ENCODE measurements at regions not wholly inside any gene's neighbourhood (a gene's known extent, or its start where the extent isn't known, plus 50 kb on each side); places are given as distances from the start of the nearest gene placed in this dataset.

DNA sequence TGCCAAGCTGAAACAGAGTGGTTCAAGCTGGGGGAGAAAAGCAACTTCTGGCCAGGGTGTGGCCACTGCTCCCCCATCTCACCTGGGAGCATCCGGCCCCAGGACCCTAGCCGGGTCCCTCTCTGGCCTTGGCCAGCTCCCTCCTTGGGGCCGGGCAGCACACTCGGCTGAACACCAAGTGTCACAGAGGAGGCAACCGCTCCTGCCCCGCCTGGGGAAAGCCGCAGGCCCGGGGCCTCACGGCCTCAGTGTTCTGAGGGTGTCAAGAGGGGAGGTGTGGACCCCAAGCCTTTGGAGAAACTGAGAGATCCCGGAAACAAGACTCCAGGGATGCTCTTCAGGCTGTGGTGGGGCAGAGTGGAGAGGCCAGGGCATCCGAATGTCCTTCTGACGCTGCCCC lies 88.4 kb downstream of the ENGASE start:
- ATAC-seq (ENCODE audit: low read depth in 2 of 2) (no peak), DNase-seq (no peak)
- no peak overlapping the region for H3K27ac ChIP-seq (ENCODE audit: insufficient read depth, low read length, poor library complexity, severe bottlenecking)
- H3K36me3 ChIP-seq (ENCODE audit: control insufficient read depth, insufficient read depth, low read length) = no peaks in the 10 kb centered on the region
- Mint-ChIP-seq H3K9me3 (no peaks in the 10 kb centered on the region), H3K27ac (no peak overlapping the region), H3K27me3 (peaks cover 6% of the 10 kb centered on the region), H3K4me1 (peaks cover 0 to 10% (median 0%) of the 10 kb centered on the region in 4 donors), H3K4me3 (no peak overlapping the region), H3K36me3 (no peaks in the 10 kb centered on the region)
- no peaks in the 10 kb centered on the region for H3K9me3 ChIP-seq (ENCODE audit: control insufficient read depth in 2 of 2, low read length in 2 of 2)
- no peak overlapping the region for H3K4me3 ChIP-seq (ENCODE audit: low read depth, low read length)
- no peaks in the 10 kb centered on the region for H3K4me1 ChIP-seq (ENCODE audit: control insufficient read depth, insufficient read depth, low read length, poor library complexity, severe bottlenecking)
- H3K27me3 ChIP-seq (ENCODE audit: control insufficient read depth, insufficient read depth, low read length) = no peaks in the 10 kb centered on the region

DNA sequence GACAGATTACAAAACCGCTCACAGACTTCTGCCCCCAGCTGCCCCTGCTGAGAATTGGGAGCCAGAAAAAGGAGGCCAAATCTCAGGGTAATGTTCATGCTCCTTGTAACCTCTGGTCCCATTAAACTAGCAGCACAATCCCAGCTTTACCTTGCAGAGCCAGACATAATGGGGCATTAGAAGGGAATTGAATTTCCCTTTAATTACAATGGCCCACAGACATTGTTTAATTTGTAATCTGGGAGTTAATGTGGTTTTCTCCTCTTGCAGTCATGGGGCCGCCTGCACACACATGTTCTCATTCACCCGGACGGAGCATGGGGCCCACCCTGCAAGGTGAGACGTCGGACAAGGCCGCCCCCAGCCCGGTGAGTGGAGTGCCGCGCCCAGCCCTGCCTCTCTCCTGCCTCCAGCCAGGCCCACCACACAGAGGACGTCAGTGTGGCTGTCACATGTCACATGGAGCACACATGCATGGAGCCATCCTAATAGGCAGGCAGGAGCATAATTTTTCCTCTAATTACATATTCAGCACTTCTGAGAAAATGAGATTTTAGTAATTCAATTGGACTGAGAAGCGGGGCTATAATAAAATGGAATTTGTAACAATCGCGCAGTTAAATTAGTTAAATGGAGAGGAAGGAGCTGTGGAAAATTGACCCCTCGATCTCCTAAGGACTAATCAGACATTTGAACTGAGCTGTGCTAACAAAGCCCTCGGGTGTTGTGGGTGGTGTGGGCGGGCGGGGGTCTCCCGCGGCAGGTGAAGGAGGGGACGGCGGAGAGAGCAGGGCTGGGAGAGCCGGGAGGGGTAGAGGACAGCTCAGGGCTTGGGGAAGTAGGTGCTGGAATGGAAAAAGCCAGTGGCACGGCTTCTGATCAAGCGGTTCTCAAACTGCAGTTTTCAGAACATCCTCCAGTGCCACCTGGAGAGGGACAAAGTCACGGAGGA lies 87.7 kb downstream of the ENGASE start:
- DNase-seq (no peak), ATAC-seq (ENCODE audit: low read depth in 2 of 2) (no peak)
- H3K9me3 ChIP-seq (ENCODE audit: control insufficient read depth in 2 of 2, low read length in 2 of 2) = no peaks in the 10 kb centered on the region
- H3K4me3 ChIP-seq (ENCODE audit: low read depth, low read length) = no peak overlapping the region
- no peaks in the 10 kb centered on the region for H3K4me1 ChIP-seq (ENCODE audit: control insufficient read depth, insufficient read depth, low read length, poor library complexity, severe bottlenecking)
- Mint-ChIP-seq H3K27ac (no peak overlapping the region), H3K36me3 (no peaks in the 10 kb centered on the region), H3K27me3 (peaks cover 4% of the 10 kb centered on the region), H3K4me3 (no peak overlapping the region), H3K4me1 (peaks cover 0 to 10% (median 0%) of the 10 kb centered on the region in 4 donors), H3K9me3 (no peaks in the 10 kb centered on the region)
- no peaks in the 10 kb centered on the region for H3K27me3 ChIP-seq (ENCODE audit: control insufficient read depth, insufficient read depth, low read length)
- no peak overlapping the region for H3K27ac ChIP-seq (ENCODE audit: insufficient read depth, low read length, poor library complexity, severe bottlenecking)
- no peaks in the 10 kb centered on the region for H3K36me3 ChIP-seq (ENCODE audit: control insufficient read depth, insufficient read depth, low read length)

DNA sequence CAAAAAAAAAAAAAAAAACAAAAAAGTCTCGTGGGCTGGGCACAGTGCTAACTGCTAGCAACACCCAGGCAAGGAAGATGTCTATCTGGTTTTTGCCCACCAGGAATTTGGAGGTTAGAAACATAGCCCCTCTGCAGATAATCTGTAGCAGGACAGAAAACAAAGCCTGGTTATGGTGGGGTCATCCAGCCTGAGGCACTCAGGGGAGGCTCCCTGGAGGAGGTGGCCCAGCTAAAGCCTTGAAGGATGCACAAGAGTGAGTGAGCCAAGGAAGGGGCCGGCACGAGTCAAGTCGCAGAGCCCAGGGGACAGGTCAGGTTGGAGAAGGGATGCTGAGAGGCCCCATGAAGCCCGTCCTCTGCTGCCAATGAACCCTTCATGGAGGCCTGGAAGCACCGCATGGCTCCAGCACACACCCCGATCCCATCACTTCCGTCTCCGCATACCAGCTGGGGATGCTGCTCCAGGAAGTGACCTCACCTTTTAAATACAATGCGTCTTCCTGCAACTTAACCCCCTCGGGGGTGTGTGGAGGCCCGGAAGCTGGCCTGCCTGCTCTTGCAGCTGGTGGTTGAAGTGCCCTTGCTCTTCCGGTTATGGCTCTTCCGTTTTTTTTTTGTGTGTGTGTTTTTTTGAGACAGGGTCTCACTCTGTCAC lies 86.5 kb downstream of the ENGASE start:
- Histone ChIP-seq H3K4me1 (ENCODE audit: control insufficient read depth, insufficient read depth, low read length, poor library complexity, severe bottlenecking) (no peaks in the 10 kb centered on the region), H3K27ac (ENCODE audit: insufficient read depth, low read length, poor library complexity, severe bottlenecking) (no peak overlapping the region), H3K4me3 (ENCODE audit: low read depth, low read length) (no peak overlapping the region), H3K36me3 (ENCODE audit: control insufficient read depth, insufficient read depth, low read length) (no peaks in the 10 kb centered on the region), H3K27me3 (ENCODE audit: control insufficient read depth, insufficient read depth, low read length) (no peaks in the 10 kb centered on the region), H3K9me3 (ENCODE audit: control insufficient read depth in 2 of 2, low read length in 2 of 2) (no peaks in the 10 kb centered on the region)
- Mint-ChIP-seq H3K36me3 (no peaks in the 10 kb centered on the region), H3K27me3 (no peaks in the 10 kb centered on the region), H3K4me1 (peaks cover 0 to 10% (median 0%) of the 10 kb centered on the region in 4 donors), H3K9me3 (no peaks in the 10 kb centered on the region), H3K4me3 (peak overlapping the region in 1 of 4 donors; percentile 38), H3K27ac (peak overlapping the region in 2 of 3 donors; percentile 47 to 86)
- ATAC-seq (ENCODE audit: low read depth in 2 of 2) = peak; percentile 50 to 80
- DNase-seq = peak in 2 of 3 donors; percentile 28 to 80

DNA sequence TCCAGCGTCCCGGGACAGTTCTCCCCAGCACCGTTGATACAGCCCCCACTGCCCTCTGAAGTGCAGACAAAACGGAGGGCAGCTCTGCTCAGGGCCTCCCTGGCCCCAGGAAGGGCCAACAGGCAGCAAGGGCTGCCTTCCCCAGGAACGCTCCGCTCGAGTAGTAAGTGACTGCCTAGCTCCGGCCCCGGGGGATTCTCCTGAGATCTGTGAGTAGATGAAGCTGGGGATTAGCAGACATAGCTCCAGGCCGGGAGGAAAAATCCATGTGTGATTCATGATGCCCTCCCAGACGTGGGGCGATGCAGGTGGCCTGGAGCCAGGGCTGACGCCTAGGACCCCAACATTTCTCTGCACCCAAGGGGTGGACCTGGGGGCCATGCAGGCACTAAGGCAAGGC lies 85.3 kb downstream of the ENGASE start:
- Mint-ChIP-seq H3K4me3 (no peak overlapping the region), H3K4me1 (peaks cover 0 to 10% (median 0%) of the 10 kb centered on the region in 4 donors), H3K27me3 (no peaks in the 10 kb centered on the region), H3K27ac (peak overlapping the region in 1 of 3 donors; percentile 21), H3K9me3 (no peaks in the 10 kb centered on the region), H3K36me3 (no peaks in the 10 kb centered on the region)
- no peaks in the 10 kb centered on the region for H3K27me3 ChIP-seq (ENCODE audit: control insufficient read depth, insufficient read depth, low read length)
- no peaks in the 10 kb centered on the region for H3K9me3 ChIP-seq (ENCODE audit: control insufficient read depth in 2 of 2, low read length in 2 of 2)
- no peak for DNase-seq
- no peak overlapping the region for H3K4me3 ChIP-seq (ENCODE audit: low read depth, low read length)
- ATAC-seq (ENCODE audit: low read depth in 2 of 2) = no peak
- H3K36me3 ChIP-seq (ENCODE audit: control insufficient read depth, insufficient read depth, low read length) = no peaks in the 10 kb centered on the region
- no peak overlapping the region for H3K27ac ChIP-seq (ENCODE audit: insufficient read depth, low read length, poor library complexity, severe bottlenecking)
- no peaks in the 10 kb centered on the region for H3K4me1 ChIP-seq (ENCODE audit: control insufficient read depth, insufficient read depth, low read length, poor library complexity, severe bottlenecking)

DNA sequence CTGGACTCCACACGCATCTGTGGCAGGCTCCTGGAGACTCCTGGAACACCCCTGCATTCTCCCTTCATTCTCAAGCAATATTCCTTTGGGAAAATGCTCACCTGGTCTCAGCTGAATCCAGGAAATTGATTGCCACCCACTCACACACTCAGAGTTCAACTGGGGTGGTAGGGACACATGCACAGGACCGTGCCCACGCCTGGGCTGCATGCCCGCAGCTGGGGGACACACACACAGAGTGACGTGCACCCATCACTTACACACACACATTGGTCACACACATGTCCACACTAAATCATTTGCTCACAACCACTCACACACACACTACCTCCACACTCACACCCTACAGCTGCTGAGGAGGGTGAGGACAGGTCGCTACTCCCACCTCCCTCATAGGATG lies 84.8 kb downstream of the ENGASE start:
- no peaks in the 10 kb centered on the region for H3K9me3 Mint-ChIP-seq

DNA sequence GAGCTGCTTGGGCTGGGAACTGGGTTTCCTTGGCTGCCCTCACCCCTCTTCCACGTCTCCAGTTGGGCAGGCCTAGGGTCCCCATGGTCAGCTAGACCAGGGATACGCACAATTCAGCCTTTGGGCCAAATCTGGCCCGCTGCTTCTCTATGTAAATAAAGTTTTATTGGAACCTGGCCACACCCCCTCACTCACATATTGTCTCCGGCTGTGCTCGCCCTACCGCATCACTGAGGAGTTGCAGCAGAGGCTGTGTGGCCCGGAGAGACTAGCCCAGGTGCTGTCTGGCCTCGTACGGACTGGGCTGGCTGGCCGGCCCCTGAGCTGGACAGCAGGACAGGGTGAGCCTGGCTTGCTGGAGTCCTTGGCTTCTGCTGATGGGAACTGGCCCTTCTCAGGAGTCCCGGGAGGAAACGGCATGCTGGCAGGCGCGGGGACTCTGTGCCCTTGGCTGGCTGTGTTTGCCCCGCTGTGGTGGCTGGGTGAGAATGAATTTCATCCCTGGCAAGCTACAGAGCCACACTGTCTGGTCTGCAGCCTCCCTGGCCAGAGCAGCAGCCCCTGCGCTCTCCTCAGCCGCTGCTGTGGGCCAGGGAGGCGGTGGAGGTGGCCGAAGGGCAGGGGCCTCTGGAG lies 82.0 kb downstream of the ENGASE start:
- H3K36me3 Mint-ChIP-seq = no peaks in the 10 kb centered on the region
- no peak overlapping the region for H3K27ac Mint-ChIP-seq
- Histone ChIP-seq H3K27me3 (ENCODE audit: control insufficient read depth, insufficient read depth, low read length) (no peaks in the 10 kb centered on the region), H3K36me3 (ENCODE audit: control insufficient read depth, insufficient read depth, low read length) (no peaks in the 10 kb centered on the region), H3K4me1 (ENCODE audit: control insufficient read depth, insufficient read depth, low read length, poor library complexity, severe bottlenecking) (no peaks in the 10 kb centered on the region), H3K9me3 (ENCODE audit: control insufficient read depth in 2 of 2, low read length in 2 of 2) (no peaks in the 10 kb centered on the region), H3K27ac (ENCODE audit: insufficient read depth, low read length, poor library complexity, severe bottlenecking) (no peak overlapping the region), H3K4me3 (ENCODE audit: low read depth, low read length) (no peak overlapping the region)
- no peak for DNase-seq
- H3K4me1 Mint-ChIP-seq = peaks cover 0 to 10% (median 0%) of the 10 kb centered on the region in 4 donors
- H3K4me3 Mint-ChIP-seq = no peak overlapping the region
- H3K9me3 Mint-ChIP-seq = no peaks in the 10 kb centered on the region
- no peaks in the 10 kb centered on the region for H3K27me3 Mint-ChIP-seq
- ATAC-seq (ENCODE audit: low read depth in 2 of 2) = no peak

More for the DNA sequence above, 84.8 kb downstream of the ENGASE start:
- Histone ChIP-seq H3K9me3 (ENCODE audit: control insufficient read depth in 2 of 2, low read length in 2 of 2) (no peaks in the 10 kb centered on the region), H3K27me3 (ENCODE audit: control insufficient read depth, insufficient read depth, low read length) (no peaks in the 10 kb centered on the region), H3K4me1 (ENCODE audit: control insufficient read depth, insufficient read depth, low read length, poor library complexity, severe bottlenecking) (no peaks in the 10 kb centered on the region), H3K27ac (ENCODE audit: insufficient read depth, low read length, poor library complexity, severe bottlenecking) (no peak overlapping the region), H3K4me3 (ENCODE audit: low read depth, low read length) (no peak overlapping the region), H3K36me3 (ENCODE audit: control insufficient read depth, insufficient read depth, low read length) (no peaks in the 10 kb centered on the region)
- Mint-ChIP-seq H3K36me3 (no peaks in the 10 kb centered on the region), H3K27me3 (no peaks in the 10 kb centered on the region), H3K27ac (peak overlapping the region in 1 of 3 donors; percentile 21), H3K4me3 (no peak overlapping the region), H3K4me1 (peaks cover 0 to 10% (median 0%) of the 10 kb centered on the region in 4 donors)
- DNase-seq (no peak), ATAC-seq (ENCODE audit: low read depth in 2 of 2) (peak in 1 of 2 donors; percentile 13)

DNA sequence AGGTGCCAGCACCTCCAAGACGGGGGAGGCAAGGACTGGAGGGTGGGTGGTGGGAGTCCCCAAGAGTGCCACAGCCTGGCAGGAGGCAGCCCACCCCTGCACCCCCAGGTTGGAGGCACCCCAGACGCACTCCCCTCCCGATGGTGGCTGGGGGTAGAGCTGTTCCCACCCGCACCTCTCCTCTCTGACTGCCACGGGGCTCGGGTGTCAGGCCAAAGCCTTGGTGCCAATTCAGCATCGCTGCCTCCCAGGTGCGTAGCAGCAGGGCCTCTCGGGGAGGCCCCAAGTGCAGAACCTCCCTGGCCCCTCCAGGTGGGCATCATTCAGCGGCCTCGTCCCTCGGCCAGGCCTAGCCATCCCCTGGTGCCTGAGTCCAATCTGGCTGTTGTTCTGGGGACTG lies 81.1 kb downstream of the ENGASE start:
- DNase-seq (no peak), ATAC-seq (ENCODE audit: low read depth in 2 of 2) (no peak)
- Histone ChIP-seq H3K36me3 (ENCODE audit: control insufficient read depth, insufficient read depth, low read length) (no peaks in the 10 kb centered on the region), H3K4me3 (ENCODE audit: low read depth, low read length) (no peak overlapping the region), H3K4me1 (ENCODE audit: control insufficient read depth, insufficient read depth, low read length, poor library complexity, severe bottlenecking) (no peaks in the 10 kb centered on the region), H3K9me3 (ENCODE audit: control insufficient read depth in 2 of 2, low read length in 2 of 2) (no peaks in the 10 kb centered on the region), H3K27me3 (ENCODE audit: control insufficient read depth, insufficient read depth, low read length) (no peaks in the 10 kb centered on the region), H3K27ac (ENCODE audit: insufficient read depth, low read length, poor library complexity, severe bottlenecking) (no peak overlapping the region)
- H3K4me3 Mint-ChIP-seq = no peak overlapping the region
- no peaks in the 10 kb centered on the region for H3K27me3 Mint-ChIP-seq
- peaks cover 0 to 3% (median 0%) of the 10 kb centered on the region in 4 donors for H3K4me1 Mint-ChIP-seq
- no peaks in the 10 kb centered on the region for H3K36me3 Mint-ChIP-seq
- H3K9me3 Mint-ChIP-seq = peaks cover 0 to 2% (median 0%) of the 10 kb centered on the region in 7 donors
- no peak overlapping the region for H3K27ac Mint-ChIP-seq

Data from CD4-positive, CD25-positive, alpha-beta regulatory T cell (primary cell).